ENCODE measurements at regions not wholly inside any gene's neighbourhood (a gene's known extent, or its start where the extent isn't known, plus 50 kb on each side); places are given as distances from the start of the nearest gene placed in this dataset.

GRCh38 chr10:108789919-108790318 lies 1133.4 kb downstream of the XPNPEP1 start:
- TF ChIP-seq CTCF (conservative IDR thresholded peaks at IDR 0.05; ENCODE audit: low read depth, low read length) (no peak), EZH2phosphoT487 (IDR thresholded peaks at IDR 0.05; ENCODE audit: borderline replicate concordance, low read length) (no peak)
